ENCODE measurements at regions not wholly inside any gene's neighbourhood (a gene's known extent, or its start where the extent isn't known, plus 50 kb on each side); places are given as distances from the start of the nearest gene placed in this dataset.

GRCh38 chr10:3681642-3682554, 103.1 kb downstream of the KLF6 start:
- no peak for TF ChIP-seq GATA2 (IDR thresholded peaks at IDR 0.05; ENCODE audit: low read depth, low read length)
- TF ChIP-seq GATA3 (IDR thresholded peaks at IDR 0.05; ENCODE audit: low read depth, low read length): no peak

- no peak for TF ChIP-seq GATA3 (IDR thresholded peaks at IDR 0.05; ENCODE audit: low read depth, low read length)
- no peak for TF ChIP-seq GATA2 (IDR thresholded peaks at IDR 0.05; ENCODE audit: low read depth, low read length)
Measured at GRCh38 chr10:3679950-3680629, 104.9 kb downstream of the KLF6 start.

- TF ChIP-seq GATA2 (IDR thresholded peaks at IDR 0.05; ENCODE audit: low read depth, low read length): no peak
- TF ChIP-seq GATA3 (IDR thresholded peaks at IDR 0.05; ENCODE audit: low read depth, low read length): no peak
Measured at GRCh38 chr10:3678629-3679227, 106.3 kb downstream of the KLF6 start.

GRCh38 chr10:3676564-3676963, 108.4 kb downstream of the KLF6 start:
- TF ChIP-seq GATA2 (IDR thresholded peaks at IDR 0.05; ENCODE audit: low read depth, low read length): no peak
- TF ChIP-seq GATA3 (IDR thresholded peaks at IDR 0.05; ENCODE audit: low read depth, low read length): no peak

GRCh38 chr10:3672220-3672619, 112.8 kb downstream of the KLF6 start:
- TF ChIP-seq GATA2 (IDR thresholded peaks at IDR 0.05; ENCODE audit: low read depth, low read length) (no peak), GATA3 (IDR thresholded peaks at IDR 0.05; ENCODE audit: low read depth, low read length) (no peak; the same call in 1 of the 2 replicates)

- TF ChIP-seq GATA2 (IDR thresholded peaks at IDR 0.05; ENCODE audit: low read depth, low read length): no peak
- TF ChIP-seq GATA3 (IDR thresholded peaks at IDR 0.05; ENCODE audit: low read depth, low read length): no peak
Measured at GRCh38 chr10:3671386-3671955, 113.5 kb downstream of the KLF6 start.

GRCh38 chr10:3668966-3669330, 116.1 kb downstream of the KLF6 start:
- no peak for TF ChIP-seq GATA3 (IDR thresholded peaks at IDR 0.05; ENCODE audit: low read depth, low read length)

GRCh38 chr10:3668276-3668965, 116.6 kb downstream of the KLF6 start:
- no peak for TF ChIP-seq GATA2 (IDR thresholded peaks at IDR 0.05; ENCODE audit: low read depth, low read length)
- no peak for TF ChIP-seq GATA3 (IDR thresholded peaks at IDR 0.05; ENCODE audit: low read depth, low read length)

GRCh38 chr10:3666525-3667302, 118.3 kb downstream of the KLF6 start:
- TF ChIP-seq GATA3 (IDR thresholded peaks at IDR 0.05; ENCODE audit: low read depth, low read length): no peak
- no peak for TF ChIP-seq GATA2 (IDR thresholded peaks at IDR 0.05; ENCODE audit: low read depth, low read length)

- TF ChIP-seq GATA3 (IDR thresholded peaks at IDR 0.05; ENCODE audit: low read depth, low read length): no peak
- TF ChIP-seq GATA2 (IDR thresholded peaks at IDR 0.05; ENCODE audit: low read depth, low read length): no peak
Measured at GRCh38 chr10:3665316-3665908, 119.6 kb downstream of the KLF6 start.

GRCh38 chr10:3662775-3663174, 122.2 kb downstream of the KLF6 start:
- TF ChIP-seq GATA2 (IDR thresholded peaks at IDR 0.05; ENCODE audit: low read depth, low read length) (no peak), GATA3 (IDR thresholded peaks at IDR 0.05; ENCODE audit: low read depth, low read length) (no peak)

- no peak for TF ChIP-seq GATA2 (IDR thresholded peaks at IDR 0.05; ENCODE audit: low read depth, low read length)
- no peak for TF ChIP-seq GATA3 (IDR thresholded peaks at IDR 0.05; ENCODE audit: low read depth, low read length)
Measured at GRCh38 chr10:3661271-3661670, 123.7 kb downstream of the KLF6 start.

GRCh38 chr10:3660753-3661152, 124.3 kb downstream of the KLF6 start:
- TF ChIP-seq GATA2 (IDR thresholded peaks at IDR 0.05; ENCODE audit: low read depth, low read length): no peak
- no peak for TF ChIP-seq GATA3 (IDR thresholded peaks at IDR 0.05; ENCODE audit: low read depth, low read length)

Measured in SH-SY5Y (cell line).